H1 (cell line): ENCODE measurements at regions not wholly inside any gene's neighbourhood (a gene's known extent, or its start where the extent isn't known, plus 50 kb on each side); places are given as distances from the start of the nearest gene placed in this dataset.

Experiments used
- CTCF ChIA-PET: fragments of 300-600 bp; sonication (Branson Sonifier 250); formaldehyde crosslinking; loops from one replicate; lab custom pipeline; 2021; ENCODE audit not compliant: partially characterized antibody; lab: Charles Lee
- POLR2A ChIA-PET: fragments of 300-600 bp; sonication (Branson Sonifier 250); formaldehyde crosslinking; loops from one replicate; lab custom pipeline; 2021; ENCODE audit warnings: inconsistent platforms; ENCODE audit not compliant: partially characterized antibody; lab: Charles Lee
- DNase-seq, 2 experiments: peaks; one replicate each; pipeline versions ENCODE4 v3.0.0 to v3.0.0-alpha.2; 2010 to 2022; ENCODE audit warnings: low spot score in 2 of 2, low read depth in 1 of 2, mixed read lengths in 1 of 2
- FAIRE-seq: peaks from 2 replicates; lab custom pipeline; 2011; peaks lifted over from hg19 to GRCh38; lab: Jason Lieb, UNC
- H2AFZ ChIP-seq: 2 replicates; pipeline ENCODE4 v1.8.1; 2012; ENCODE audit warnings: low read length, inconsistent platforms
- H2AK5ac ChIP-seq: 2 replicates; pipeline ENCODE4 v1.6.1; 2013; ENCODE audit warnings: low read depth, low read length
- H2BK120ac ChIP-seq: replicated peaks from 2 replicates; pipeline ENCODE3; 2013; ENCODE audit warnings: low read depth, low read length, inconsistent platforms
- H2BK12ac ChIP-seq: 2 replicates; pipeline ENCODE4 v1.6.1; 2013; ENCODE audit warnings: low read depth, low read length
- H2BK15ac ChIP-seq: 2 replicates; pipeline ENCODE4 v1.6.1; 2013; ENCODE audit warnings: low read length
- H2BK20ac ChIP-seq: 2 replicates; pipeline ENCODE4 v1.6.1; 2013; ENCODE audit warnings: low read length
- H2BK5ac ChIP-seq: 2 replicates; pipeline ENCODE4 v1.6.1; 2013; ENCODE audit warnings: low read depth, low read length
- H3K14ac ChIP-seq: 2 replicates; pipeline ENCODE4 v1.6.1; 2013; ENCODE audit warnings: inconsistent platforms; ENCODE audit not compliant: insufficient read length
- H3K18ac ChIP-seq: 2 replicates; pipeline ENCODE4 v1.6.1; 2013; ENCODE audit warnings: low read length; ENCODE audit errors: extremely low read depth
- H3K23ac ChIP-seq: 2 replicates; pipeline ENCODE4 v1.6.1; 2013; ENCODE audit warnings: inconsistent platforms; ENCODE audit not compliant: insufficient read length
- H3K23me2 ChIP-seq: 2 replicates; pipeline ENCODE4 v1.6.1; 2013; ENCODE audit warnings: low read depth, low read length
- H3K27ac ChIP-seq: 2 replicates; pipeline ENCODE4 v1.6.1; 2011; ENCODE audit warnings: low read depth, low read length, inconsistent platforms
- H3K27me3 ChIP-seq, 4 experiments: replicated peaks in 1 of 4; 1 replicate in 1 of 4; 2 replicates in 3 of 4; pipeline versions ENCODE4 v1.6.1 to v1.8.1; 2011 to 2013; ENCODE audit warnings: low read length in 3 of 4, mild to moderate bottlenecking in 3 of 4, inconsistent platforms in 2 of 4, mixed read lengths in 2 of 4, moderate library complexity in 1 of 4; ENCODE audit not compliant: control insufficient read depth in 3 of 4, insufficient read depth in 3 of 4; ENCODE audit errors: extremely low read depth in 1 of 4
- H3K36me3 ChIP-seq, 4 experiments: 2 replicates each; pipeline versions ENCODE4 v1.6.1 to v1.8.1; 2011 to 2013; ENCODE audit warnings: mild to moderate bottlenecking in 4 of 4, low read length in 3 of 4, moderate library complexity in 2 of 4, control low read depth in 1 of 4, inconsistent platforms in 1 of 4; ENCODE audit not compliant: insufficient read depth in 4 of 4, control insufficient read depth in 2 of 4
- H3K4ac ChIP-seq: replicated peaks from 2 replicates; pipeline ENCODE3; 2013; ENCODE audit warnings: low read length, low read depth, mixed read lengths, inconsistent platforms; ENCODE audit not compliant: insufficient read length
- H3K4me1 ChIP-seq, 4 experiments: replicated peaks in 1 of 4; 1 replicate in 1 of 4; 2 replicates in 3 of 4; pipeline versions ENCODE4 v1.6.1 to v1.8.1; 2011 to 2013; ENCODE audit warnings: low read length in 3 of 4, inconsistent platforms in 2 of 4, mixed read lengths in 1 of 4; ENCODE audit not compliant: insufficient read depth in 4 of 4, control insufficient read depth in 3 of 4
- H3K4me2 ChIP-seq, 2 experiments: 2 replicates each; pipeline versions ENCODE4 v1.6.1 to v1.8.1; 2011 to 2013; ENCODE audit warnings: low read depth in 2 of 2, low read length in 2 of 2, control low read depth in 1 of 2, inconsistent platforms in 1 of 2, mild to moderate bottlenecking in 1 of 2; ENCODE audit not compliant: insufficient read depth in 1 of 2
- H3K4me3 ChIP-seq, 4 experiments: fragments of 200-600, 300-600 bp in 1 of 4; sonication (generic), shearing (Covaris generic), sonication (Bioruptor Twin) in 1 of 4; 2 replicates each; pipeline versions ENCODE4 v1.5.1 to v1.8.1; 2011 to 2016; ENCODE audit warnings: low read length in 4 of 4, low read depth in 3 of 4, control low read depth in 2 of 4, inconsistent platforms in 2 of 4, mild to moderate bottlenecking in 2 of 4, mixed read lengths in 1 of 4, moderate library complexity in 1 of 4; ENCODE audit not compliant: insufficient read depth in 2 of 4; ENCODE audit errors: extremely low read depth in 1 of 4
- H3K56ac ChIP-seq: replicated peaks from 2 replicates; pipeline ENCODE3; 2013; ENCODE audit warnings: low read depth, mild to moderate bottlenecking, mixed read lengths, low read length, inconsistent platforms; ENCODE audit not compliant: insufficient read length
- H3K79me1 ChIP-seq: 2 replicates; pipeline ENCODE4 v1.6.1; 2013; ENCODE audit warnings: low read depth, low read length, control low read depth
- H3K79me2 ChIP-seq, 2 experiments: 2 replicates each; pipeline versions ENCODE4 v1.6.1 to v1.8.1; 2012 to 2013; ENCODE audit warnings: low read length in 2 of 2, mild to moderate bottlenecking in 2 of 2, inconsistent platforms in 1 of 2; ENCODE audit not compliant: insufficient read depth in 2 of 2, control insufficient read depth in 1 of 2
- H3K9ac ChIP-seq, 4 experiments: replicated peaks in 1 of 4; 1 replicate in 1 of 4; 2 replicates in 3 of 4; pipeline versions ENCODE4 v1.6.1 to v1.8.1; 2011 to 2013; ENCODE audit warnings: low read depth in 3 of 4, low read length in 3 of 4, control low read depth in 2 of 4, mild to moderate bottlenecking in 2 of 4, moderate library complexity in 2 of 4, inconsistent platforms in 1 of 4; ENCODE audit errors: extremely low read depth in 1 of 4
- H3K9me3 ChIP-seq, 2 experiments: 2 replicates each; pipeline versions ENCODE4 v1.6.1 to v1.8.1; 2012 to 2013; ENCODE audit warnings: mild to moderate bottlenecking in 2 of 2, moderate library complexity in 2 of 2, control low read depth in 1 of 2, inconsistent platforms in 1 of 2, low read depth in 1 of 2, low read length in 1 of 2, mixed read lengths in 1 of 2; ENCODE audit not compliant: insufficient read depth in 2 of 2
- H4K20me1 ChIP-seq, 2 experiments: replicated peaks in 1 of 2; 2 replicates each; pipeline versions ENCODE3 to v1.8.1; 2011 to 2013; ENCODE audit warnings: inconsistent platforms in 2 of 2, low read length in 2 of 2, mild to moderate bottlenecking in 1 of 2; ENCODE audit not compliant: insufficient read depth in 2 of 2, control insufficient read depth in 1 of 2
- H4K5ac ChIP-seq: 2 replicates; pipeline ENCODE4 v1.6.1; 2013; ENCODE audit warnings: low read length, low read depth, mixed read lengths, inconsistent platforms; ENCODE audit not compliant: insufficient read length
- H4K8ac ChIP-seq: 2 replicates; pipeline ENCODE4 v1.8.0; 2013; ENCODE audit warnings: mild to moderate bottlenecking, moderate library complexity, low read length, inconsistent platforms; ENCODE audit not compliant: insufficient read depth; ENCODE audit errors: extremely low read depth
- H4K91ac ChIP-seq: replicated peaks from 2 replicates; pipeline ENCODE3; 2013; ENCODE audit warnings: low read length, mixed read lengths, inconsistent platforms; ENCODE audit not compliant: insufficient read length
- BACH1 ChIP-seq: IDR thresholded peaks from 2 replicates; pipeline ENCODE4 v1.6.1; 2012; ENCODE audit warnings: low read length, improper control_type of control experiment
- BRCA1 ChIP-seq: IDR thresholded peaks from 2 replicates; pipeline ENCODE4 v1.6.1; 2012; ENCODE audit warnings: low read depth, low read length, improper control_type of control experiment
- TAF1 ChIP-seq: IDR thresholded peaks from 2 replicates; pipeline ENCODE4 v1.6.1; 2011; ENCODE audit warnings: mild to moderate bottlenecking, low read depth, low read length
- TCF12 ChIP-seq: IDR thresholded peaks from 2 replicates; pipeline ENCODE4 v1.6.1; 2011; ENCODE audit warnings: low read depth, mild to moderate bottlenecking, low read length
- WGBS, 2 experiments: shearing (Covaris generic) in 1 of 2; methylation state at CpG; one replicate each; pipeline versions ENCODE4 v1.1.6 to v1.1.7; 2013 to 2015; ENCODE audit warnings: low lambda C conversion rate in 2 of 2, mixed read lengths in 2 of 2, inconsistent platforms in 1 of 2, low coverage in 1 of 2, missing lambda C conversion rate in 1 of 2; ENCODE audit not compliant: insufficient replicate concordance in 2 of 2, insufficient coverage in 1 of 2, insufficient read length in 1 of 2; ENCODE audit errors: extremely low coverage in 1 of 2, missing lambda C conversion rate in 1 of 2; 5-methylcytosine and 5-hydroxymethylcytosine counted together
- TF ChIP-seq, protein P1 (sequence below), 3 experiments: IDR thresholded peaks; 1 replicate in 2 of 3; 2 replicates in 1 of 3; pipeline versions ENCODE4 v1.5.1 to v1.6.1; 2011; ENCODE audit warnings: low read length in 3 of 3, mild to moderate bottlenecking in 3 of 3, inconsistent platforms in 2 of 3, low read depth in 1 of 3, moderate library complexity in 1 of 3; ENCODE audit not compliant: insufficient read depth in 1 of 3; ENCODE audit errors: control extremely low read depth in 1 of 3

DNA sequence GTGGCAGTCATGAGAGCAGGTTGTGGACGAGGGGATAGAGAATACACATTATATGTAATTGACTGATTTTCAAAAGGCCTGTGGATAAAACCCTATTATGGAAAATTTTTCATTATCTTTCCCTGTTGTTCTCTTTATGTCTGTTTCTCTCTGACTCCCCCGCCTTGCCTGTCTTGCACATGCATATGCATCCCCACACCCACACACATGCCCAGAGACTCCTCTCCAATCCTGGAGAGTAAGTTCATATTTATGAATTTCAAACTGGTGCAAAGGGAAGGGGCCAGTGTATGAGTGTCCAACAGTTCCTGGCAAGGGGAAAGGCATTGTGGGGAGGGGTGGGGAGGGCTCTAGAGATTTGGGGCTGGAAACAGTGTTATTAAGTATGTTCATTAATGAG, 60.8 kb upstream of the ARHGAP36 start:
- CTCF ChIA-PET: interaction anchor here (0.7 to 2.6 kb wide), 3 partner anchors 71 to 680 kb away, joined by 3 to 8 read pairs (median 4); no protein-coding TSS in a partner anchor
- no peak overlapping the region for H3K18ac ChIP-seq

More for the DNA sequence above, 60.8 kb upstream of the ARHGAP36 start:
- Histone ChIP-seq H3K79me1 (no peaks in the 10 kb centered on the region), H3K14ac (no peak overlapping the region), H4K8ac (no peak overlapping the region), H4K5ac (no peak overlapping the region), H3K4me3 (no peak overlapping the region), H3K56ac (no peak overlapping the region), H3K36me3 (no peaks in the 10 kb centered on the region), H2AFZ (no peak overlapping the region), H2BK12ac (no peak overlapping the region), H3K23me2 (no peaks in the 10 kb centered on the region), H3K4me1 (no peaks in the 10 kb centered on the region), H3K79me2 (no peaks in the 10 kb centered on the region), H4K20me1 (no peaks in the 10 kb centered on the region), H3K27ac (no peak overlapping the region), H4K91ac (no peak overlapping the region), H2BK20ac (no peak overlapping the region), H3K4ac (no peak overlapping the region), H2AK5ac (no peak overlapping the region), H3K27me3 (no peaks in the 10 kb centered on the region), H3K23ac (no peak overlapping the region), H2BK120ac (no peak overlapping the region), H2BK5ac (no peak overlapping the region), H3K4me2 (no peak overlapping the region), H3K9me3 (no peaks in the 10 kb centered on the region), H3K9ac (no peak overlapping the region), H2BK15ac (no peak overlapping the region)
- FAIRE-seq (no peak), DNase-seq (no peak)
- WGBS, 2 experiments: 92% methylated on average over 2 of the region's 2 CpGs; no CpG with 5 or more reads in 1 of the 2 experiments
- TF ChIP-seq, protein P1, sequence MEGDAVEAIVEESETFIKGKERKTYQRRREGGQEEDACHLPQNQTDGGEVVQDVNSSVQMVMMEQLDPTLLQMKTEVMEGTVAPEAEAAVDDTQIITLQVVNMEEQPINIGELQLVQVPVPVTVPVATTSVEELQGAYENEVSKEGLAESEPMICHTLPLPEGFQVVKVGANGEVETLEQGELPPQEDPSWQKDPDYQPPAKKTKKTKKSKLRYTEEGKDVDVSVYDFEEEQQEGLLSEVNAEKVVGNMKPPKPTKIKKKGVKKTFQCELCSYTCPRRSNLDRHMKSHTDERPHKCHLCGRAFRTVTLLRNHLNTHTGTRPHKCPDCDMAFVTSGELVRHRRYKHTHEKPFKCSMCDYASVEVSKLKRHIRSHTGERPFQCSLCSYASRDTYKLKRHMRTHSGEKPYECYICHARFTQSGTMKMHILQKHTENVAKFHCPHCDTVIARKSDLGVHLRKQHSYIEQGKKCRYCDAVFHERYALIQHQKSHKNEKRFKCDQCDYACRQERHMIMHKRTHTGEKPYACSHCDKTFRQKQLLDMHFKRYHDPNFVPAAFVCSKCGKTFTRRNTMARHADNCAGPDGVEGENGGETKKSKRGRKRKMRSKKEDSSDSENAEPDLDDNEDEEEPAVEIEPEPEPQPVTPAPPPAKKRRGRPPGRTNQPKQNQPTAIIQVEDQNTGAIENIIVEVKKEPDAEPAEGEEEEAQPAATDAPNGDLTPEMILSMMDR (IDR thresholded peaks at IDR 0.05; ENCODE audit: control extremely low read depth in 1 of 3, insufficient read depth in 1 of 3, low read depth in 1 of 3, low read length in 3 of 3): no peak
- TF ChIP-seq TAF1: no peak
- TF ChIP-seq TCF12: no peak
- TF ChIP-seq BRCA1: no peak
- no peak for TF ChIP-seq BACH1
- POLR2A ChIA-PET: no interaction called here
